ENCODE measurements at regions not wholly inside any gene's neighbourhood (a gene's known extent, or its start where the extent isn't known, plus 50 kb on each side); places are given as distances from the start of the nearest gene placed in this dataset.
"Not testable (repeated sequence)": the region's sequence is repeated elsewhere in the genome, so short reads cannot be mapped to it uniquely, and the experiment has no call there.

GRCh38 chr16:27639561-27640276, 89.8 kb downstream of the KATNIP start:
- DNase-seq, result peak; percentile 66

- no peak for DNase-seq
These were observed 90.3 kb downstream of the KATNIP start for GRCh38 chr16:27640277-27640600.

GRCh38 chr16:27641260-27641659, 91.3 kb downstream of the KATNIP start:
- DNase-seq, result no peak

- not testable (repeated sequence) for DNase-seq
These were observed 91.9 kb downstream of the KATNIP start for GRCh38 chr16:27641734-27642415.

- no peak for DNase-seq
These were observed 92.8 kb downstream of the KATNIP start for GRCh38 chr16:27642756-27643155.

- peak; percentile 64 for DNase-seq
These were observed 94.2 kb downstream of the KATNIP start for GRCh38 chr16:27644165-27644564.

- no peak for DNase-seq
These were observed 95.5 kb downstream of the KATNIP start for GRCh38 chr16:27645396-27645795.

- DNase-seq, result no peak
These were observed 96.9 kb downstream of the KATNIP start for GRCh38 chr16:27646806-27647205.

GRCh38 chr16:27649021-27649420, 99.1 kb downstream of the KATNIP start:
- no peak for DNase-seq

- no peak for DNase-seq
These were observed 100.2 kb downstream of the KATNIP start for GRCh38 chr16:27650073-27650701.

- peak; percentile 38 for DNase-seq
These were observed 101.4 kb downstream of the KATNIP start for GRCh38 chr16:27651301-27651700.

- no peak for DNase-seq
These were observed 107.9 kb downstream of the KATNIP start for GRCh38 chr16:27657811-27658210.

- DNase-seq, result no peak
These were observed 110.6 kb downstream of the KATNIP start for GRCh38 chr16:27660507-27660906.

GRCh38 chr16:27663235-27663634, 113.3 kb downstream of the KATNIP start:
- DNase-seq, result not testable (repeated sequence)

GRCh38 chr16:27665881-27666280, 115.9 kb downstream of the KATNIP start:
- DNase-seq, result no peak

- no peak for DNase-seq
These were observed 120.3 kb downstream of the KATNIP start for GRCh38 chr16:27670071-27670810.

- no peak for DNase-seq
These were observed 121.5 kb downstream of the KATNIP start for GRCh38 chr16:27671410-27671809.

GRCh38 chr16:27676839-27677238, 126.9 kb downstream of the KATNIP start:
- DNase-seq, result no peak

GRCh38 chr16:27677263-27677662, 127.3 kb downstream of the KATNIP start:
- DNase-seq, result no peak

GRCh38 chr16:27678955-27679354, 129.0 kb downstream of the KATNIP start:
- no peak for DNase-seq

GRCh38 chr16:27679899-27680298, 130.0 kb downstream of the KATNIP start:
- DNase-seq, result no peak

GRCh38 chr16:27681681-27682080, 131.7 kb downstream of the KATNIP start:
- DNase-seq, result no peak

- DNase-seq, result no peak
These were observed 134.1 kb downstream of the KATNIP start for GRCh38 chr16:27684047-27684446.

GRCh38 chr16:27685807-27686206, 135.9 kb downstream of the KATNIP start:
- DNase-seq, result no peak

Data from NCI-H2227 treated with DMSO at 0.1 percent for 48 hours (cell line).